ENCODE measurements at regions not wholly inside any gene's neighbourhood (a gene's known extent, or its start where the extent isn't known, plus 50 kb on each side); places are given as distances from the start of the nearest gene placed in this dataset.

GRCh38 chr10:7098160-7098762 lies 312.6 kb downstream of the SFMBT2 start:
- Histone ChIP-seq H3K36me3 (ENCODE audit: insufficient read depth, low read length) (no peaks in the 10 kb centered on the region), H3K79me2 (ENCODE audit: insufficient read depth, low read length) (no peaks in the 10 kb centered on the region), H3K4me2 (ENCODE audit: low read depth, low read length, poor library complexity, severe bottlenecking) (no peak overlapping the region), H3K9ac (ENCODE audit: low read depth, low read length, poor library complexity, severe bottlenecking) (no peak overlapping the region), H3K4me3 (ENCODE audit: low read length, poor library complexity, severe bottlenecking) (no peak overlapping the region), H3K27me3 (ENCODE audit: insufficient read depth, low read length, poor library complexity, severe bottlenecking) (no peaks in the 10 kb centered on the region), H4K20me1 (ENCODE audit: insufficient read depth, low read length, poor library complexity, severe bottlenecking) (no peaks in the 10 kb centered on the region), H3K9me3 (ENCODE audit: insufficient read depth, low read depth, low read length) (no peaks in the 10 kb centered on the region), H3K9me2 (replicated peaks; ENCODE audit: low read depth, low read length) (no peaks in the 10 kb centered on the region), H3F3A (ENCODE audit: low read depth) (no peaks in the 10 kb centered on the region), H3K4me1 (ENCODE audit: insufficient read depth, low read length, poor library complexity, severe bottlenecking) (peaks cover 4% of the 10 kb centered on the region), H2AFZ (ENCODE audit: low read length) (no peak overlapping the region)
- TF ChIP-seq CTCF (conservative IDR thresholded peaks at IDR 0.05; ENCODE audit: low read length), result no peak
- TF ChIP-seq EZH2phosphoT487 (IDR thresholded peaks at IDR 0.05; ENCODE audit: borderline replicate concordance), result no peak

GRCh38 chr10:7094781-7095180 lies 316.1 kb downstream of the SFMBT2 start:
- H3K27me3 ChIP-seq (ENCODE audit: insufficient read depth, low read length, poor library complexity, severe bottlenecking), result no peaks in the 10 kb centered on the region
- H3K36me3 ChIP-seq (ENCODE audit: insufficient read depth, low read length), result no peaks in the 10 kb centered on the region
- H3K79me2 ChIP-seq (ENCODE audit: insufficient read depth, low read length), result no peaks in the 10 kb centered on the region
- no peaks in the 10 kb centered on the region for H4K20me1 ChIP-seq (ENCODE audit: insufficient read depth, low read length, poor library complexity, severe bottlenecking)
- no peaks in the 10 kb centered on the region for H3K9me3 ChIP-seq (ENCODE audit: insufficient read depth, low read depth, low read length)
- TF ChIP-seq EZH2phosphoT487 (IDR thresholded peaks at IDR 0.05; ENCODE audit: borderline replicate concordance) (no peak), CTCF (conservative IDR thresholded peaks at IDR 0.05; ENCODE audit: low read length) (no peak)
- H3K9me2 ChIP-seq (replicated peaks; ENCODE audit: low read depth, low read length), result no peaks in the 10 kb centered on the region
- no peak overlapping the region for H3K9ac ChIP-seq (ENCODE audit: low read depth, low read length, poor library complexity, severe bottlenecking)
- peaks cover 11% of the 10 kb centered on the region for H3K4me1 ChIP-seq (ENCODE audit: insufficient read depth, low read length, poor library complexity, severe bottlenecking)
- H3K4me3 ChIP-seq (ENCODE audit: low read length, poor library complexity, severe bottlenecking), result no peak overlapping the region
- H2AFZ ChIP-seq (ENCODE audit: low read length), result no peak overlapping the region
- no peak overlapping the region for H3K4me2 ChIP-seq (ENCODE audit: low read depth, low read length, poor library complexity, severe bottlenecking)
- H3F3A ChIP-seq (ENCODE audit: low read depth), result no peaks in the 10 kb centered on the region

GRCh38 chr10:7093368-7093767 lies 317.5 kb downstream of the SFMBT2 start:
- H2AFZ ChIP-seq (ENCODE audit: low read length), result no peak overlapping the region
- H3K4me2 ChIP-seq (ENCODE audit: low read depth, low read length, poor library complexity, severe bottlenecking), result no peak overlapping the region
- H3F3A ChIP-seq (ENCODE audit: low read depth), result no peaks in the 10 kb centered on the region
- H3K4me1 ChIP-seq (ENCODE audit: insufficient read depth, low read length, poor library complexity, severe bottlenecking), result peaks cover 22% of the 10 kb centered on the region
- H3K9me2 ChIP-seq (replicated peaks; ENCODE audit: low read depth, low read length), result no peaks in the 10 kb centered on the region
- H3K9ac ChIP-seq (ENCODE audit: low read depth, low read length, poor library complexity, severe bottlenecking), result no peak overlapping the region
- TF ChIP-seq EZH2phosphoT487 (IDR thresholded peaks at IDR 0.05; ENCODE audit: borderline replicate concordance) (no peak), CTCF (conservative IDR thresholded peaks at IDR 0.05; ENCODE audit: low read length) (no peak)
- H3K9me3 ChIP-seq (ENCODE audit: insufficient read depth, low read depth, low read length), result no peaks in the 10 kb centered on the region
- H3K27me3 ChIP-seq (ENCODE audit: insufficient read depth, low read length, poor library complexity, severe bottlenecking), result no peaks in the 10 kb centered on the region
- H3K79me2 ChIP-seq (ENCODE audit: insufficient read depth, low read length), result no peaks in the 10 kb centered on the region
- H3K36me3 ChIP-seq (ENCODE audit: insufficient read depth, low read length), result no peaks in the 10 kb centered on the region
- H3K4me3 ChIP-seq (ENCODE audit: low read length, poor library complexity, severe bottlenecking), result no peak overlapping the region
- H4K20me1 ChIP-seq (ENCODE audit: insufficient read depth, low read length, poor library complexity, severe bottlenecking), result no peaks in the 10 kb centered on the region

All from Loucy (cell line).